Calu3 (cell line): ENCODE measurements at regions not wholly inside any gene's neighbourhood (a gene's known extent, or its start where the extent isn't known, plus 50 kb on each side); places are given as distances from the start of the nearest gene placed in this dataset.

Experiments used
- BruUV-seq: library from RNA; stranded (reverse); fragments of 400-500 nt; replicated peaks from 2 replicates; lab custom pipeline; 2021; lab: Mats Ljungman, UMichigan
- CTCF ChIA-PET: fragments of 300-600 bp; sonication (Branson Sonifier 250); formaldehyde crosslinking; loops from one replicate; lab custom pipeline; 2022; ENCODE audit warnings: antibody characterized with exemption; lab: Charles Lee
- DNase-seq: peaks from one replicate; pipeline ENCODE4 v3.0.0; 2022
- H3K27ac Mint-ChIP-seq: one replicate; pipeline ENCODE4 v1.8.0; 2022; ENCODE audit warnings: mixed read lengths; ENCODE audit not compliant: unreplicated experiment
- H3K27me3 Mint-ChIP-seq: one replicate; pipeline ENCODE4 v1.8.0; 2022; ENCODE audit warnings: mixed read lengths; ENCODE audit not compliant: unreplicated experiment
- H3K36me3 Mint-ChIP-seq: one replicate; pipeline ENCODE4 v1.8.0; 2022; ENCODE audit warnings: mild to moderate bottlenecking, moderate library complexity, mixed read lengths; ENCODE audit not compliant: insufficient read depth, unreplicated experiment
- H3K4me1 Mint-ChIP-seq: one replicate; pipeline ENCODE4 v1.8.0; 2022; ENCODE audit warnings: mild to moderate bottlenecking, low read depth, mixed read lengths; ENCODE audit not compliant: unreplicated experiment
- H3K4me3 Mint-ChIP-seq: one replicate; pipeline ENCODE4 v1.8.0; 2022; ENCODE audit warnings: mild to moderate bottlenecking, low read depth, moderate library complexity, mixed read lengths; ENCODE audit not compliant: unreplicated experiment
- H3K9me3 Mint-ChIP-seq: one replicate; pipeline ENCODE4 v1.8.0; 2022; ENCODE audit warnings: low read depth, mixed read lengths; ENCODE audit not compliant: unreplicated experiment
- intact Hi-C: fragments of 100-400 bp; cut with micrococcal nuclease; formaldehyde crosslinking; loops from one replicate; pipeline ENCODE4 v1.10.0; 2022; ENCODE audit not compliant: unreplicated experiment
- TF ChIP-seq, protein P1 (sequence below): fragments of 200-600 bp; IDR thresholded peaks from one replicate; pipeline ENCODE4 v1.8.0; 2022; ENCODE audit warnings: antibody characterized with exemption; ENCODE audit not compliant: unreplicated experiment

DNA sequence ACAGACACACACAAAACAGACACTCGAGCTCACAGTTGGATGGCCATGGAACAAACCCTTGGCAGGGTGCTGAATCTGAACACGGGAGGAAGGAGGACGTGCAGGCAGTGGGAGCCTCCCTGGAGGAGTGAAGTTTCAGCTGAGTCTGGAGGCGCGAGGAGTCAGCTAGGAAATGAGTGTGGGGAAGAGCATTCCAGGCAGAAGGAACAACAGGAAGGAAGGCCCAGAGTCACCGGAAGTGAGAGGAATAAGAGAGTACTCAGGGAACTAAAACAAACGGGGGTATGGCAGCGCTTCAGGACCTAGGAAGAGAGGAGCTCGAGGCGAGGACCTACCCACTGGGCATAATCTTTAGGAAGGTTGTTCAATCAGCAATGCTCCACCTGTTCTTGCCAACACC lies 137.3 kb downstream of the SYF2 start:
- intact Hi-C loops = no loop called here
- H3K27ac Mint-ChIP-seq = no peak overlapping the region
- peaks cover 8% of the 10 kb centered on the region for H3K4me1 Mint-ChIP-seq
- TF ChIP-seq, protein P1, sequence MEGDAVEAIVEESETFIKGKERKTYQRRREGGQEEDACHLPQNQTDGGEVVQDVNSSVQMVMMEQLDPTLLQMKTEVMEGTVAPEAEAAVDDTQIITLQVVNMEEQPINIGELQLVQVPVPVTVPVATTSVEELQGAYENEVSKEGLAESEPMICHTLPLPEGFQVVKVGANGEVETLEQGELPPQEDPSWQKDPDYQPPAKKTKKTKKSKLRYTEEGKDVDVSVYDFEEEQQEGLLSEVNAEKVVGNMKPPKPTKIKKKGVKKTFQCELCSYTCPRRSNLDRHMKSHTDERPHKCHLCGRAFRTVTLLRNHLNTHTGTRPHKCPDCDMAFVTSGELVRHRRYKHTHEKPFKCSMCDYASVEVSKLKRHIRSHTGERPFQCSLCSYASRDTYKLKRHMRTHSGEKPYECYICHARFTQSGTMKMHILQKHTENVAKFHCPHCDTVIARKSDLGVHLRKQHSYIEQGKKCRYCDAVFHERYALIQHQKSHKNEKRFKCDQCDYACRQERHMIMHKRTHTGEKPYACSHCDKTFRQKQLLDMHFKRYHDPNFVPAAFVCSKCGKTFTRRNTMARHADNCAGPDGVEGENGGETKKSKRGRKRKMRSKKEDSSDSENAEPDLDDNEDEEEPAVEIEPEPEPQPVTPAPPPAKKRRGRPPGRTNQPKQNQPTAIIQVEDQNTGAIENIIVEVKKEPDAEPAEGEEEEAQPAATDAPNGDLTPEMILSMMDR = no peak
- H3K27me3 Mint-ChIP-seq = peaks cover 86% of the 10 kb centered on the region
- no peak overlapping the region for H3K4me3 Mint-ChIP-seq
- no peaks in the 10 kb centered on the region for H3K36me3 Mint-ChIP-seq
- BruUV-seq = no TSS peak
- peaks cover 3% of the 10 kb centered on the region for H3K9me3 Mint-ChIP-seq
- DNase-seq = no peak
- CTCF ChIA-PET = no interaction called here

DNA sequence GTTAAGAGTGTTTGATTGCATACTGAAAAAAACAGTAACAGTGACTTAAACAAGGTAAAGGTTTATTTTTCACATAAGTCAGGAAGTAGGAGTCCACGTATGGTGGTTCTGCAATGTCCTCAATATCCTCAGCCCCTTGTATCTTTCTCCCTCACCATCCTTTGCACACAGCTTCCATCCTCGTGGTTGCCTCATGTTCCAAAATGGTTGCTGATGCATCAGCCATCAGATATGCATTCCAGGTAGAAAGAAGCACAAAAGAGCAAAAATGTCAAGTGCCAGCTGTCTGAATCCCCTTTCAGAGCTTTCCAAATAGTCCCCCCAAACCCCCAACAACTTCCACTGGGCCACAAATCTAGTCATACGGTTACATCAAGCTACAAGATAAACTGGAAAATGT lies 138.1 kb downstream of the SYF2 start:
- no peak for DNase-seq
- CTCF ChIA-PET = no interaction called here
- Mint-ChIP-seq H3K27me3 (peaks cover 81% of the 10 kb centered on the region), H3K4me3 (no peak overlapping the region), H3K9me3 (peaks cover 3% of the 10 kb centered on the region), H3K4me1 (peaks cover 2% of the 10 kb centered on the region), H3K36me3 (no peaks in the 10 kb centered on the region), H3K27ac (no peak overlapping the region)
- TF ChIP-seq, protein P1 = no peak
- intact Hi-C loops = no loop called here
- BruUV-seq = no TSS peak

DNA sequence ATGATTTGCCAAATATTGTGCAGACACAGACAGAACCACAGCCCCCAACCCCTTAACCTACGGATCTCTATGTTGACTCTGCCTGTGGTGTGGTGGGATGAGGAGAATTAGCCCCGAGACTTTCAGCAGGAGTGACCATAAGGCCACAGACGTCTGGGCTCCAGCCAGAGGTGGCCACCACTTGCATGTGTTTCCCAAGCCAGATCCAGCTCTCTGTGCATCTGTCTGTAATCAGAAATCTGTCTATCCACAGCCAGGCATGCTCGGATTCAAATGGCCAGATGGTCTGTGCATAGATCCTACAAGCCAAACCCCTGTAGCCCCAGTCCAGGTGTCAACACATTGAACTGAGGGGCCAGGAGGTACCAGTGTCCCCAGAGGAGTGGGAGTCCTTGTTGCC lies 140.6 kb downstream of the SYF2 start:
- Mint-ChIP-seq H3K4me3 (no peak overlapping the region), H3K9me3 (peaks cover 3% of the 10 kb centered on the region), H3K36me3 (no peaks in the 10 kb centered on the region), H3K27ac (no peak overlapping the region), H3K4me1 (no peaks in the 10 kb centered on the region), H3K27me3 (peaks cover 81% of the 10 kb centered on the region)
- intact Hi-C loops = no loop called here
- CTCF ChIA-PET = no interaction called here
- no peak for DNase-seq
- BruUV-seq = no TSS peak
- TF ChIP-seq, protein P1 = no peak

DNA sequence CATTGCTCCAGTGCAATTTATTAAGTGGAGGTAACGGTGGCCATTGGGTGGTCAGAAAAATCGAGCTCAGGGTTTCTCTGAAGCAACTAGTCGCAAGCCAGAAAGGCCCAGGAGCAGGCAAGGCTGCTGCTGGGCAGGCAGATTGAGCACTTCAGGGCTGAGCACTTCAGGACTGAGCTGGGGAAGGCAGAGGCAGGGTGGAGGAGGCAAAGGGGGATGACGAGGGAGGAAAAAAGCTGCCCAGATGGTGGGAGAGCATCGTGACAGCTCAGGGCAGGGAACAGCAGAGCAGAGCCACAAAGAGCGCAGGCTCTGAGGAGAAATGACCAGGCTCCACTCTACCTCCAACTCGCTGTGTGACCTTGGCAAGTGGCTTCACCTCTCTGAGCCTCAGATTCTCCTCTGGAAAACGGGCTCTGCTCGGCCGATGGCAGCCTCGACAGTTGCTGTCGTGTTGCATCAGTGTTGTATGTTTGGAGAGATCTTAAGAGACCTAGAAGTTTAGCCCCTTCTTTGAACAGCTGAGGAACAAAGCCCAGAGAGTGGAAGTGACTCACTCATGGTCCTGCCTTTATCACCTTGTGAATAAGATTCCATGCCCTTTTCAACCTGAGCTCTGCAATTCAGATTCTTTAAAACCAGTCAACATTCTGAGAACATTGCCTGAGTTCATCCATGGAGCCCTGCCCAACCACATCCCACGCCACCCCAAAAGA lies 141.4 kb downstream of the SYF2 start:
- Mint-ChIP-seq H3K27ac (no peak overlapping the region), H3K4me3 (no peak overlapping the region), H3K36me3 (no peaks in the 10 kb centered on the region), H3K27me3 (peaks cover 81% of the 10 kb centered on the region), H3K4me1 (no peaks in the 10 kb centered on the region), H3K9me3 (peaks cover 1% of the 10 kb centered on the region)
- DNase-seq = no peak
- no TSS peak for BruUV-seq
- intact Hi-C loops = no loop called here
- TF ChIP-seq, protein P1 = no peak
- CTCF ChIA-PET = no interaction called here
